Medulla oblongata (tissue), 1 donor: ENCODE measurements at regions not wholly inside any gene's neighbourhood (a gene's known extent, or its start where the extent isn't known, plus 50 kb on each side); places are given as distances from the start of the nearest gene placed in this dataset.

ENCODE experiments used
- DNase-seq: peaks from one replicate; pipeline ENCODE4 v3.0.0-alpha.2; 2015; ENCODE audit errors: extremely low spot score

DNA sequence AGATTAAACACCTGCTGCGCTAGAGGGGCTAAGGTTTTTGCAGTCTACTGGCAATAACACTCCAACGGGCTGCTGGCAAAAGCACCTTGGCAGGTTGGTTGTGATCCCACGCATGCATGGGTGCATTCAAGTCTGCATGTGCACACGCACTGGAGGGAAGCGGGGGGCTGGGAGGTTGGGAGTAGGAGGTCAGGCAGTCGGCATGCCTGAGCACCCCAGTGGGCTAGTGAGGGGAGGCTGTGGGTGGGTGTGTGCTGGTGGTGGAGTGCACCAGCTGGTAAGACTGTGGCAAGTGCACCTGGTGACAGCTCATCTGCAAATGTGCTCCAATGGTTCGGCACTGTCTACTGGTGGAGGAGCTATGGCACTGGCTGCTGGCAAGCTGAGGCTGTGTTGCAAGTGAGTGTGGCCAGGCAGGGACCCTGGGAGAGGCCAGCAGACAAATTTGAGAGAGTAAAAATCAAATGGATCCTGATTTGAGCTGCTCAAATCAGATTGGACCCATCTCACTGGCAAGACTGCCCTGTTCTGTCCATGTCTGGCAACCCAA lies 460.6 kb upstream of the DSEL start:
- no peak for DNase-seq

DNA sequence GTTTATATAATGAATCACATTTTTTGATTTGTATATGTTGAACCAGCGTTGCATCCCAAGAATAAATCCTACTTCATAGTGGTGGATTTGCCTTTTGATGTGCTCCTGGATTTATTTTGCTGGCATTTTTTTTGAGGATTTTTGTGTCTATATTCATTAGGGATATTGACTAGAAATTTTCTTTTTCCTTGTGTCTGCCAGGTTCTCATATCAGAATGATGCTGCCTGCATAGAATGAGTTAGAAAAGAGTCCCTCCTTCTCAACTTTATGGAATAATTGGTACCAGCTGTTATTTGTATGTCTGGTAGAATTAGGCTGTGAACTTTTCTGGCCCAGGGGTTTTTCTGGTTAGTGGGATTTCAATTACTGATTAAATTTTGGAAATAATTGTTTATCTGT lies 457.4 kb upstream of the DSEL start:
- no peak for DNase-seq

GRCh38 chr18:67969458-67969857 lies 452.9 kb upstream of the DSEL start:
- no peak for DNase-seq

- DNase-seq: no peak
These were observed 449.7 kb upstream of the DSEL start for GRCh38 chr18:67966224-67966623.

- DNase-seq: no peak
These were observed 447.9 kb upstream of the DSEL start for GRCh38 chr18:67964462-67964861.

GRCh38 chr18:67961701-67962440 lies 445.4 kb upstream of the DSEL start:
- DNase-seq: no peak

DNA sequence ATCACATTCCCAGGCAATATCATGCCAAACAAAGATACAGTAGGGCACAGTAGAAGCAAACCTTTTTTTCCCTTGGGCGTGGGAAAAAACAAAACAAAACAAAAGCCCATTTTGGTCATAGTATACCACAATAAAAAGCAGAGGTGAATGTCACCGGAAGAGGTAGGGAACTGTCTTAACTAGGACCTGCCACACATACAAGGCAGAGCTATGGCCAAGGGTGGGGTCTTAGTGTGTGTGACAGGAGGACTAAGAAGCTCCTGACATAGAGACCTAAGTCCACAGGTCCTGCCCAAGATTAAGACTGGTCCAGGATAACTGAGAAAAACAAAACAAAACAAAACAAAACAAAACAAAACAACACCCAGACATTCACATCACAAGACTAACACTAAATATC lies 441.2 kb upstream of the DSEL start:
- DNase-seq: no peak

- DNase-seq: no peak
These were observed 438.1 kb upstream of the DSEL start for GRCh38 chr18:67954594-67954993.

DNA sequence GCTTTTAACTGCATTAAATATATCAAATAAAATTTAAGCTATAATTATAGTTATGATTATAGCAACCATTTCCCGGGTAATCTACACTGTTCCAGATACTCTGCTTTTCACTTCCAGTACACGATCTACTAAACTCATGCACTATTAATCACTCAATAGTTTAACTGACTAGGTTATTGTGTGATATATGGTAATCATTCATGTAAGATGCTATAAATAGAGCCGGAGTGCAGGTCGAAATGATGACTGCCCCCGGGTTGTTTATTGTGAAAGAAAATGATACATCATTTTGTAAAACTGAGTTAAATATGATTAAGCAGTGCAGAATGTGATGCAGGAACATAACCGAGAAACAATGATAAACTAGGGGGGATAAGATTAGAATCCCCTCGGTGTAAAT lies 434.6 kb upstream of the DSEL start:
- DNase-seq: no peak

GRCh38 chr18:67938660-67939059 lies 422.1 kb upstream of the DSEL start:
- no peak for DNase-seq

DNA sequence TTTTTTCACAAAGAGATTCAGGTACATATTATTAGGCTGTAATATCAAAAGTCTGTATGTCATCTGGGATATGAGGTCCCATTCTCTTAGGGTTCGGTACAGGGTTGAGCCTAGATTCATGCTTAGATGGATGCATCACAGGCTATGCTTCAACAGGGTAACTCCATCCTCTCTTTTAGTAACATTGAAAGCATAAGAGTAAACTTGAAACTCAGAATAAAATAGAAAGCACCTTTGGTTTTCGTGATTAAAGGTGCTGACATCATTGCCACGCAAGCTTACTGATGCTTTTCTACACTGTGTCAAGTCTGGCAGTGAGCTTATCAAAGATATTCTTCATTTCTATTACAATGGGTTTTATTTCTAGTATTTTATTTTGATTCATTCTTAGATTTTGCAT lies 419.1 kb upstream of the DSEL start:
- no peak for DNase-seq

- no peak for DNase-seq
These were observed 416.8 kb upstream of the DSEL start for GRCh38 chr18:67933271-67933670.

- no peak for DNase-seq
These were observed 415.8 kb upstream of the DSEL start for GRCh38 chr18:67932271-67932670.

DNA sequence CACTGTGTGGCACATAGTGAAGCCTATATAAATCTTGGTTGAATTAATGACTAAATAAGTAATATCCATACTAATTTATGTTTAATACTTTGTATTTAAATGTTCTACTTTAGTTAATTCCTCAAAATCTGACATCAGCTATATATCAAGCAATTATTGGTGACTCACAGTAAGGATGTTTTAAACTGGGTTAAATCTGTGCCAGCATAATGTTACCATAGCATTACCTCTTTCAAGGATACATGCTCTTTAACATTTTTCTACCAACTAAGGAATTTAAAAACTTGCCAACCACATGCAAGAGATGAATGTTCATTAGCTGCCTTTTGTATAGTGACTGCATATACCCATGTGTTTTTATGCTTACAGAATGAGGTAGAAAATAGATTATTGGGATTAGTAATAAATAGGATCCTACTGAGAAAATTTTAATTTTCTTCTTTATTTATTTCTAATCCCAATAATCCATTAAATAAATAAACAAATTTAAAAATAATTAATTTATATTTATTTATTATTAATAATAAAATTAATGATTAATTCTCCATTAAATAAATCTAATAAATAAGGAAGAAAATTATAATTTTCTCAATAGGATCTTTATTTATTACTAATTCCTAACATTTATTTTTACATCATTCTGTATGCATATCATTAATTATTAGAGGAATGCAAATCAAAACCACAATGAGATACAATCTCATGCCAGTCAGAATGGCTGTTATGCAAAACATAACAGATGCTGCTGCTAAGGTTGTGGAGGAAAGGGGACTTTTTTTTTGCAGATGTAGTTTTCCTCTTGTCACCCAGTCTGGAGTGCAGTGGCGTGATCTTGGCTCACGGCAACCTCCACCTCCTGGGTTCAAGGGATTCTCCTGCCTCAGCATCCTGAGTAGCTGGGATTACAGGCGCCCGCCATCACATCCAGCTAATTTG lies 410.7 kb upstream of the DSEL start:
- no peak for DNase-seq

GRCh38 chr18:67924656-67925055 lies 408.1 kb upstream of the DSEL start:
- no peak for DNase-seq

DNA sequence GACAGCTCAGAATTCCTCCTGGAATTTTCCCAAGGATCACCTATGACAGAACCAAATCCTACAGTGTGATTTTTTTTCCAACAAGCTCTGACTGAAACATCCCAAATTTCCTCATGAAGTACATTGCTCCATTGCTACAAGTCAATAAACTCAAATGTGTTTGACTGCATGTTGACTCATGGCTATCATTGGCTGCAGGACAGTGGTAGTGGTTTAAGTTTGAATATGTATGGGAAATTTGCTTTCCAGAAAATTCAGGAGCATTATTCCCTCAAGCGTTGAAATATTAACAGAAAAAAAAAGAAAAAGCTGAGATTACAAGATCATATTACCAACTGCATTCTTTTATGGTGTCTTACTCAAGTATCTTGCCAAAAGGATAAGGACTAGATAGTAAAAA lies 402.8 kb upstream of the DSEL start:
- DNase-seq: no peak

- no peak for DNase-seq
These were observed 399.6 kb upstream of the DSEL start for GRCh38 chr18:67916097-67916496.

DNA sequence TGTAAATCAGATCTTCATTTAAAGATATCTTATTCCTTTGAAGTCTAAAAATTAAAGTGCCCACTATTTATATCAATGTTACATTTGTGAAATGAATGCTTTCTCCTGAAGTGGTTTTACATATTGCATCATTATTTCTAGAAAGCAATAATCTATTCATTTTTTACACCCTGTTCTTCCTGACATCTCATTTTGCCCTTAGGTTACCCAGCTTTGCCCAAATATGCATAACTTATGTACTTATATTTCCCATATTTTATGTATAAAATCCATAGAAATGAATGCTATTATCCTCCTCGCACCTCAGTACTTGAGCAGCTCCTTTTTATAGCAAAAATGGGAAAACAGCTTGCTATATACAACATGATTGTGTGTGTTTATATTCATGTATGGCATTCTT lies 396.5 kb upstream of the DSEL start:
- DNase-seq: no peak

DNA sequence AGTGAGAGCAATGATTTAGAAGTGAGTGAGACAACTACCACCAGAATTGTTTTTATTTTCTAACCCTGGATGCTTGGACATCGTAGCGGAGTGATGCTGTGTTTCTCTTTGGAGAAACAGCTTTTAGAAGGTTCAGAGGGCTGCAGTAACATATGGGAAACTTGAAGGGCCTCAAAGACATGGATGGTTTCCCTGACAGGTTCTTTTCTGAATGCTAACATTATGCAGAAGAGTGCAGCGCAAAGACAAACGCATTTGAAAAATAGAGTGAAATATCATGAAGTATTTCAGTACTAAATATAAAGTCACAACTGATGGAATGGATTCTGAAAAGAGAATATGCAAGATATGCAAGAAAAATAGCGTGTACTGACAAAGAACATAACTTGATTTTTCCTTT lies 385.1 kb upstream of the DSEL start:
- no peak for DNase-seq

DNA sequence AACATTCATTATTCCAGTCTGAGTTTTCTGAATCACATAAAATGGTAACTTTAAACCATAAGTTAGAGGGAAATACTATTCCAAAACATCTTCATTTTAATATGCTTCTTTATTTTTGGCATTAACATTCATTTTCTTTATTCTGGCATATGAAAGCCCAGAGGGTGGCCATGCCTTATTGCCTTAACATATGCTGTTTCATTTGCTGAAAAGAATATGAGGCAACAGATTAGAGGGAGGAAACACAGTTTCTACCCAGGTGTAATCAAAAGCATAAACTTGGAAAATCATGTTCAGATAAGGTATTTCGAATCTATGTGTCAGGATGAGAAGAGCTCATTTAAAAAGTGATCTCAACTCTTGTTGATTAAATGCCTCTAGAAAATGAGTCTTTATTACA lies 379.9 kb upstream of the DSEL start:
- no peak for DNase-seq

GRCh38 chr18:67893916-67894315 lies 377.4 kb upstream of the DSEL start:
- no peak for DNase-seq

GRCh38 chr18:67876871-67877270 lies 360.4 kb upstream of the DSEL start:
- no peak for DNase-seq

DNA sequence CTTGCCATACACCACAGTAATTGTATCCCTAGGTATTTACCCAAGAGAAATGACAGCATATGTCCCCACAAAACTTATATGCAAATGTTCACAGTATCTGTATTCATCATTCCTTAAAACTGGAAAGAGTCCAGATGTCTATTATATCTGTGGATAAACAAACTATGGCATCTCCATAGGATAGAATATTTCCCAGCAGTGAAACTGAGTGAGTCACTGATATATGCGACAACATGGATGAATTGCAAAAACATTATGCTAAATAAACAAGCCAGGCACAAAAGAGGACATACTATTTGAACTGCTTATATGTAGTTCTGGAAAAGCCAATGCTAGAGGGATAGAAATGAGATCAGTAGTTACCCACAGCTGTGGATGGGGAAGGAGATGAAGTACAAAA lies 359.4 kb upstream of the DSEL start:
- DNase-seq: no peak
